Osteocyte (in vitro differentiated cells): ENCODE measurements at regions not wholly inside any gene's neighbourhood (a gene's known extent, or its start where the extent isn't known, plus 50 kb on each side); places are given as distances from the start of the nearest gene placed in this dataset.

Experiments
- DNase-seq: peaks from one replicate; pipeline ENCODE4 v3.0.0; 2021; ENCODE audit warnings: mixed read lengths; ENCODE audit not compliant: unreplicated experiment; ENCODE audit errors: extremely low spot score
- H3K27ac Mint-ChIP-seq: one replicate; pipeline ENCODE4 v1.8.0; 2021; ENCODE audit warnings: mild to moderate bottlenecking, mixed read lengths; ENCODE audit not compliant: unreplicated experiment
- H3K27me3 Mint-ChIP-seq: one replicate; pipeline ENCODE4 v1.8.0; 2021; ENCODE audit warnings: mixed read lengths; ENCODE audit not compliant: unreplicated experiment
- H3K36me3 Mint-ChIP-seq: one replicate; pipeline ENCODE4 v1.8.0; 2021; ENCODE audit warnings: mixed read lengths; ENCODE audit not compliant: unreplicated experiment
- H3K4me1 Mint-ChIP-seq: one replicate; pipeline ENCODE4 v1.8.0; 2021; ENCODE audit warnings: mixed read lengths; ENCODE audit not compliant: unreplicated experiment
- H3K4me3 Mint-ChIP-seq: one replicate; pipeline ENCODE4 v1.8.0; 2021; ENCODE audit warnings: mild to moderate bottlenecking, moderate library complexity, mixed read lengths; ENCODE audit not compliant: unreplicated experiment
- H3K9me3 Mint-ChIP-seq: one replicate; pipeline ENCODE4 v1.8.0; 2021; ENCODE audit warnings: mixed read lengths; ENCODE audit not compliant: unreplicated experiment
- TF ChIP-seq, protein P1 (sequence below): fragments of 200-600 bp; sonication (generic); IDR thresholded peaks from 2 replicates; pipeline ENCODE4 v1.5.0; 2021; ENCODE audit warnings: antibody characterized with exemption, mild to moderate bottlenecking, moderate library complexity

DNA sequence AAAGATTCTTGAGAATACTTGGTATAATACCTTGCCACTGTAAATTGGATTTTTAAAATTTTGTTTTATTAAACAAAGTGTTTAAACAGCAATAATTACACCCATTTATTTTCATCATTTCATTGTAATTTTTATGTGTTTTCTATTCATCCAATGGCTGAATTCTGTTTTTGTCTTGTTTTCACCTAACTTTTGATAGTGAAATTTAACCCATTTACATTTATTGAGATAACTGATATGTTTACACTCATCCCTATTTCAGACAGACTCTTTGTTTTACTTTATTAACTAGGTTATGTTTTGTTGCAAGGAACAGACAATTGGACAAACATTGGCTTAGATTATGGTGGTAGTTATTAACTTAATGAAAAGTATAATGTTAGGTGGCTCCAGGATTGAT lies 113.1 kb upstream of the REG3A start:
- TF ChIP-seq, protein P1, sequence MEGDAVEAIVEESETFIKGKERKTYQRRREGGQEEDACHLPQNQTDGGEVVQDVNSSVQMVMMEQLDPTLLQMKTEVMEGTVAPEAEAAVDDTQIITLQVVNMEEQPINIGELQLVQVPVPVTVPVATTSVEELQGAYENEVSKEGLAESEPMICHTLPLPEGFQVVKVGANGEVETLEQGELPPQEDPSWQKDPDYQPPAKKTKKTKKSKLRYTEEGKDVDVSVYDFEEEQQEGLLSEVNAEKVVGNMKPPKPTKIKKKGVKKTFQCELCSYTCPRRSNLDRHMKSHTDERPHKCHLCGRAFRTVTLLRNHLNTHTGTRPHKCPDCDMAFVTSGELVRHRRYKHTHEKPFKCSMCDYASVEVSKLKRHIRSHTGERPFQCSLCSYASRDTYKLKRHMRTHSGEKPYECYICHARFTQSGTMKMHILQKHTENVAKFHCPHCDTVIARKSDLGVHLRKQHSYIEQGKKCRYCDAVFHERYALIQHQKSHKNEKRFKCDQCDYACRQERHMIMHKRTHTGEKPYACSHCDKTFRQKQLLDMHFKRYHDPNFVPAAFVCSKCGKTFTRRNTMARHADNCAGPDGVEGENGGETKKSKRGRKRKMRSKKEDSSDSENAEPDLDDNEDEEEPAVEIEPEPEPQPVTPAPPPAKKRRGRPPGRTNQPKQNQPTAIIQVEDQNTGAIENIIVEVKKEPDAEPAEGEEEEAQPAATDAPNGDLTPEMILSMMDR, result no peak
- Mint-ChIP-seq H3K36me3 (no peaks in the 10 kb centered on the region), H3K9me3 (peaks cover 29% of the 10 kb centered on the region), H3K4me3 (no peak overlapping the region), H3K4me1 (no peaks in the 10 kb centered on the region), H3K27ac (no peak overlapping the region), H3K27me3 (no peaks in the 10 kb centered on the region)
- no peak for DNase-seq

DNA sequence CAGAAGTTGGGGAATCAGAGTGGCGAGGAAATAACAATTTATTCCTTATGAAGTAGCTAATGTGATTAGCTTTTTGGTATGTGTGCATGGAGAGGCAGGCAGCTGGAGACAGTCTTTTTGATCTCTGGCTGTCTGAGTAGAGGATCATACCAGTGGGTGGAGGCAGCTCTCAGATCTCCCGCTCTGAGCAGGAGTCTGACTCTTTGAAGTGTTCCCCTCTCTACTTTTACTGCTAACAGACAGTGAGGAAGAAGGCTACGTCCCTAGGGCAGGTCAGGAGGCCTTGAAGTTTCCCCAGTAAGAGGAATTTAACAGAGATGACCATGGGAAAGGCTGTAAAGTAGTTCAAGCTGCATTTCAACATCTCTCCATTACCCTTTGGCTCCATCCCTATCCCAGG lies 111.9 kb upstream of the REG3A start:
- H3K4me1 Mint-ChIP-seq, result no peaks in the 10 kb centered on the region
- TF ChIP-seq, protein P1, result no peak

DNA sequence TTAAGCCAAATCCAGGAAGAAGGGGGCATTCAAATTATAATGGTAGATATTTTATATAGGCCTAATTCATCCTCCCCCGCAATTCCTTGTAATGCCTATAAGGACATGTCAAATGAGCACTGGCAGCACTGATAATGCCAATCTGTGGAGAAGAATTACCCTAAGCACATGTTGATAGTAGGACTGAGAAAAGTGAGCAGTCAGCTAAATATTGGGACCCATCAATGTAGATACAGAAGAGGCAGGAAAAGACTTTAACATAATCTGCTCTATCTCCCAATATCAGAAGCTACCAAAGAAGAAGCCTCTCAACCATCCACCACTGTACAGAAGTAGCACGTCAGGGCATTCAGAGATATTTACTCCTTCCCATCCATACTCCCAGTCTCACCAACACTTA lies 101.3 kb upstream of the REG3A start:
- DNase-seq, result no peak
- H3K27ac Mint-ChIP-seq, result no peak overlapping the region
- no peaks in the 10 kb centered on the region for H3K4me1 Mint-ChIP-seq
- no peaks in the 10 kb centered on the region for H3K27me3 Mint-ChIP-seq
- no peak overlapping the region for H3K4me3 Mint-ChIP-seq
- H3K36me3 Mint-ChIP-seq, result no peaks in the 10 kb centered on the region
- TF ChIP-seq, protein P1, result no peak
- H3K9me3 Mint-ChIP-seq, result peaks cover 6% of the 10 kb centered on the region

More for the DNA sequence above, 111.9 kb upstream of the REG3A start:
- DNase-seq, result no peak
- no peaks in the 10 kb centered on the region for H3K36me3 Mint-ChIP-seq
- no peaks in the 10 kb centered on the region for H3K27me3 Mint-ChIP-seq
- no peak overlapping the region for H3K4me3 Mint-ChIP-seq
- no peak overlapping the region for H3K27ac Mint-ChIP-seq
- H3K9me3 Mint-ChIP-seq, result peaks cover 29% of the 10 kb centered on the region

DNA sequence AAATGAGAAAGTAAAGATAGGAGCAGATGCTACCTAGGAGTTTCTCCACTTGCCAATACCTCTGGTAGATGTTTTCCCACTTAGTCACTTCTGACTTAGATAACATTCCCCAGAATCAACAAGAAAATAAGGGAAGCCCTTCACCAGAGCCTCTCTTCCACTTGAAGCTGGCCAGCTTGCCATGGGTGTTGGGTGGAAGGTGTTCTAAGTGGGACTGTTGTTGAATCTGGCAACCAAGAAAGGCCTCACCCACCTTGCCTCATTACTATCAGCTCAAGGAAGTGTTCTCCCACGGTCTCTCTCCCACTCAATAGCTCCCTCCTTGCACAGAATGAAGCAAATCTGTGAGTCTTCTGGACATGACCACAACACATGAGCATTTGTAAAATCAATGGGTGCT lies 100.4 kb upstream of the REG3A start:
- Mint-ChIP-seq H3K27ac (no peak overlapping the region), H3K36me3 (no peaks in the 10 kb centered on the region), H3K27me3 (no peaks in the 10 kb centered on the region), H3K4me1 (no peaks in the 10 kb centered on the region), H3K9me3 (peaks cover 6% of the 10 kb centered on the region), H3K4me3 (no peak overlapping the region)
- DNase-seq, result no peak
- TF ChIP-seq, protein P1, result no peak

DNA sequence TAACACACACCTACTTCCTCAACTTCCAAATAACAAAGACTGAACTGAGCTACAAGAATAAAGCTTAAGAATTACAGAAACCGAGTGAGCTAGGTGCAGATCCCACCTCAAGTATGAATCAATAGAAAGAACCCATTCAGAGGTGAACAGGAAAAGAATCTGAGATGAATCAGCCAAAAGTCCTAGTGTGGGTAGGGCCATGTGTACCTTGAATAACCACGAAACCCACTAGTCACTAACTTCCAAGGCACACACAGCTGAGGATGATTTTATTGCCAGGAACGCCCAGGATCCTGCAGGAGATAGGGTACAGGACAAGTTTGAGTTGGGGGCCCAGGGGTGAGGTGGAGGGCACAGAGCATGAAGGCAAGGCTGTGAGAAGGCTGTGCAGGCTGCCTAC lies 99.7 kb upstream of the REG3A start:
- no peaks in the 10 kb centered on the region for H3K4me1 Mint-ChIP-seq
- TF ChIP-seq, protein P1, result no peak
- H3K4me3 Mint-ChIP-seq, result no peak overlapping the region
- peaks cover 6% of the 10 kb centered on the region for H3K9me3 Mint-ChIP-seq
- no peak overlapping the region for H3K27ac Mint-ChIP-seq
- H3K36me3 Mint-ChIP-seq, result no peaks in the 10 kb centered on the region
- no peak for DNase-seq
- H3K27me3 Mint-ChIP-seq, result no peaks in the 10 kb centered on the region
